ENCODE measurements at regions not wholly inside any gene's neighbourhood (a gene's known extent, or its start where the extent isn't known, plus 50 kb on each side); places are given as distances from the start of the nearest gene placed in this dataset.

DNA sequence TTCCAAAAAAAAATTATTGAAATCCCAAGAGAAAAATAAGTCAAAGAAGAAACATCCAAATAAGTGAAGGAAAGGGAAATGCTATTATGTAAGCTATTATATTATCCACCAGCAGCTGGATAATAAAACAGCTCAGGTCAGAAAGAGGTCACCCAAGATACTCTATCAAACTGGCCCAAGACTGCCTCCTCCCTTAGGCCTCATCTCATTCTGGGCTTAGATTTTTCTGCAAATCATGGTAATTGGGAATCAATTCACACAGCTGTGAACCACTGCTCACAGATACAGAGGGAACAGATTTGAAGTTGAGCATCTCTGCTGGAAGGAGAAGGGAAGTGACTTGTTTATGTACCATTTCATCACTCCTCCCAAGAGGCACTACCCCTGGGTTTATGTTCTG lies 294.6 kb upstream of the DPPA4 start:
- intact Hi-C loops (cut with micrococcal nuclease): no loop called here
- H3K36me3 ChIP-seq (ENCODE audit: control insufficient read depth, insufficient read depth, low read length): no peaks in the 10 kb centered on the region

DNA sequence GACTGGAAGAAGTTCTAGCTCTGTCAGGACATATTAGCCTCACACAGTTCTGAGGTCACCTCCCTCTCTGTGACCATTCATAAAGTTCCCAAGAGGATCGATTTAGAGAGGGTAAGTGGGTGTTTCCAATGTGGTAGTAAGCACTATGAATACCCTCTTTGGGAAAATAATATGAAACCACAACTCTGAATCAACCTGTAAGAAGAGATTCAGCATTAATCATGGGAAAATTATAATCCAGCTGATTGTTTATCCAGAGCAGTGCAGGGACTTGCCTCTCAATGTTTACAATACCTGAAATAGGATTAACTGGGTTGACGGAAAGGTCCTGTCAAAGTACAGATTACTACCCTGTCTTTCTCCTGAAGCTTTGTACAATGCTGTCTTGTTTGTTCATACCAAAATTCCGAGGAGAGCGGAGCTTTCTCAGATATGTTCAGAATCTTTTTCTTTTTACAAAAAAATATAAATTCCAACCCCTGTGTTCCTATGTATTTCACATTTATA lies 302.9 kb upstream of the DPPA4 start:
- Mint-ChIP-seq H3K4me3 (no peak overlapping the region), H3K36me3 (no peaks in the 10 kb centered on the region), H3K9me3 (peaks cover 2 to 6% of the 10 kb centered on the region in 2 donors), H3K27ac (no peak overlapping the region), H3K4me1 (no peaks in the 10 kb centered on the region), H3K27me3 (ENCODE audit: low read depth in 2 of 2) (no peaks in the 10 kb centered on the region)
- intact Hi-C loops (cut with micrococcal nuclease): no loop called here
- Histone ChIP-seq H3K27ac (ENCODE audit: low read length) (no peak overlapping the region), H3K9me3 (ENCODE audit: control insufficient read depth, insufficient read depth, low read length) (no peaks in the 10 kb centered on the region), H3K4me1 (ENCODE audit: control insufficient read depth, insufficient read depth, low read length) (no peaks in the 10 kb centered on the region), H3K4me3 (ENCODE audit: low read length) (no peak overlapping the region), H3K27me3 (ENCODE audit: control insufficient read depth, insufficient read depth, low read length) (no peaks in the 10 kb centered on the region), H3K36me3 (ENCODE audit: control insufficient read depth, insufficient read depth, low read length) (no peaks in the 10 kb centered on the region)
- TF ChIP-seq, protein P1, sequence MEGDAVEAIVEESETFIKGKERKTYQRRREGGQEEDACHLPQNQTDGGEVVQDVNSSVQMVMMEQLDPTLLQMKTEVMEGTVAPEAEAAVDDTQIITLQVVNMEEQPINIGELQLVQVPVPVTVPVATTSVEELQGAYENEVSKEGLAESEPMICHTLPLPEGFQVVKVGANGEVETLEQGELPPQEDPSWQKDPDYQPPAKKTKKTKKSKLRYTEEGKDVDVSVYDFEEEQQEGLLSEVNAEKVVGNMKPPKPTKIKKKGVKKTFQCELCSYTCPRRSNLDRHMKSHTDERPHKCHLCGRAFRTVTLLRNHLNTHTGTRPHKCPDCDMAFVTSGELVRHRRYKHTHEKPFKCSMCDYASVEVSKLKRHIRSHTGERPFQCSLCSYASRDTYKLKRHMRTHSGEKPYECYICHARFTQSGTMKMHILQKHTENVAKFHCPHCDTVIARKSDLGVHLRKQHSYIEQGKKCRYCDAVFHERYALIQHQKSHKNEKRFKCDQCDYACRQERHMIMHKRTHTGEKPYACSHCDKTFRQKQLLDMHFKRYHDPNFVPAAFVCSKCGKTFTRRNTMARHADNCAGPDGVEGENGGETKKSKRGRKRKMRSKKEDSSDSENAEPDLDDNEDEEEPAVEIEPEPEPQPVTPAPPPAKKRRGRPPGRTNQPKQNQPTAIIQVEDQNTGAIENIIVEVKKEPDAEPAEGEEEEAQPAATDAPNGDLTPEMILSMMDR (IDR thresholded peaks at IDR 0.05): no peak
- DNase-seq: no peak
- ATAC-seq: no peak
- 94% methylated on average over 3 of the region's 4 CpGs for WGBS (ENCODE audit: insufficient coverage)

More for the DNA sequence above, 294.6 kb upstream of the DPPA4 start:
- no peak for ATAC-seq
- Histone ChIP-seq H3K27ac (ENCODE audit: low read length) (no peak overlapping the region), H3K4me1 (ENCODE audit: control insufficient read depth, insufficient read depth, low read length) (no peaks in the 10 kb centered on the region), H3K27me3 (ENCODE audit: control insufficient read depth, insufficient read depth, low read length) (no peaks in the 10 kb centered on the region), H3K4me3 (ENCODE audit: low read length) (no peak overlapping the region), H3K9me3 (ENCODE audit: control insufficient read depth, insufficient read depth, low read length) (no peaks in the 10 kb centered on the region)
- Mint-ChIP-seq H3K9me3 (peaks cover 0 to 12% of the 10 kb centered on the region in 2 donors), H3K4me3 (no peak overlapping the region), H3K27ac (no peak overlapping the region), H3K27me3 (ENCODE audit: low read depth in 2 of 2) (no peaks in the 10 kb centered on the region), H3K36me3 (no peaks in the 10 kb centered on the region), H3K4me1 (no peaks in the 10 kb centered on the region)
- DNase-seq: no peak
- TF ChIP-seq, protein P1 (IDR thresholded peaks at IDR 0.05): no peak

DNA sequence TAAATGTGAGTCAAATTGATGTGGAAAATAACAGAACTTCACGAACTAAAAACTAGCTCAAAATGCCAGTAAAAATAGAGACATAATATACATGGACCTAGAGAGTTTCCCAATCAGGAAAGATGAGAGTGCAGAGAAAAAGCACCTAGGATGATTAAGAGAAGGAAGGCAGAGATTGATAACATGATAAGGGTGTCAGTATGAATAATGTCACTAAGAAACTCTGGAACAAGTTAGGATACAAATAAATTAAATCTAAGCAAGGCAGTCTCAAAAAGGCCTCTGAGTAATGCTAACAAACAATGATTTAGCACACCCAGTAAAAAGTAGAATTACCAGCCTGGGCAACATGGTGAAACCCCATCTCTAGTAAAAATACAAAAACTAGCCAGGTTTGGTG lies 304.7 kb upstream of the DPPA4 start:
- no peak for ATAC-seq
- Mint-ChIP-seq H3K4me1 (no peaks in the 10 kb centered on the region), H3K36me3 (no peaks in the 10 kb centered on the region), H3K9me3 (peaks cover 2 to 6% of the 10 kb centered on the region in 2 donors), H3K27ac (no peak overlapping the region), H3K27me3 (ENCODE audit: low read depth in 2 of 2) (no peaks in the 10 kb centered on the region), H3K4me3 (no peak overlapping the region)
- Histone ChIP-seq H3K4me3 (ENCODE audit: low read length) (no peak overlapping the region), H3K27ac (ENCODE audit: low read length) (no peak overlapping the region), H3K36me3 (ENCODE audit: control insufficient read depth, insufficient read depth, low read length) (no peaks in the 10 kb centered on the region), H3K27me3 (ENCODE audit: control insufficient read depth, insufficient read depth, low read length) (no peaks in the 10 kb centered on the region), H3K4me1 (ENCODE audit: control insufficient read depth, insufficient read depth, low read length) (no peaks in the 10 kb centered on the region), H3K9me3 (ENCODE audit: control insufficient read depth, insufficient read depth, low read length) (no peaks in the 10 kb centered on the region)
- TF ChIP-seq, protein P1 (IDR thresholded peaks at IDR 0.05): no peak
- DNase-seq: no peak
- no CpG with 5 or more reads among the region's 1 CpG for WGBS (ENCODE audit: insufficient coverage)
- intact Hi-C loops (cut with micrococcal nuclease): no loop called here

DNA sequence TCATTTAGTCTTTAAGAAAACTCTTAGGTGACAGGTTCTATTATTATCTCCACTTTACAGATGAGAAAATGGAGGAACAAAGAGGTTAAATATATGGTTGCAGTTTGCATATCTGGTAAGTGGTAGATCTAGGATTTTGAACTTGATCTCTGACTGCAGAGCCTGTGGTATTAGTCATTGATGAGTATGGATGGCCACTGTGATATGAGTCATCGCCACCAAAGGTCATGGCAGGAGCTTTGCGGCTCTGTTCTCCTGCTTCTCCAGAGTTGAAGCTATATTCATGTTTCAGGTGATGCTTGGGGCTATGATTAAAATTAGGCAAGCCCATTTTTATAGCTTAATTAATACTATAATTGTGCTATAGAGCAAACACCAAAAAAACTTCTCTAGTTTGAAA lies 306.2 kb upstream of the DPPA4 start:
- no peak for DNase-seq
- no peak overlapping the region for H3K27ac ChIP-seq (ENCODE audit: low read length)
- H3K4me1 Mint-ChIP-seq: no peaks in the 10 kb centered on the region
- H3K4me1 ChIP-seq (ENCODE audit: control insufficient read depth, insufficient read depth, low read length): no peaks in the 10 kb centered on the region
- no peak for ATAC-seq
- 84% methylated on average over 2 of the region's 2 CpGs for WGBS (ENCODE audit: insufficient coverage)
- no peaks in the 10 kb centered on the region for H3K9me3 ChIP-seq (ENCODE audit: control insufficient read depth, insufficient read depth, low read length)
- TF ChIP-seq, protein P1 (IDR thresholded peaks at IDR 0.05): no peak
- no peak overlapping the region for H3K4me3 ChIP-seq (ENCODE audit: low read length)
- no peak overlapping the region for H3K4me3 Mint-ChIP-seq
- H3K27me3 ChIP-seq (ENCODE audit: control insufficient read depth, insufficient read depth, low read length): no peaks in the 10 kb centered on the region
- H3K9me3 Mint-ChIP-seq: peaks cover 2 to 4% of the 10 kb centered on the region in 2 donors
- no peak overlapping the region for H3K27ac Mint-ChIP-seq
- intact Hi-C loops (cut with micrococcal nuclease): no loop called here
- H3K36me3 ChIP-seq (ENCODE audit: control insufficient read depth, insufficient read depth, low read length): no peaks in the 10 kb centered on the region
- no peaks in the 10 kb centered on the region for H3K36me3 Mint-ChIP-seq
- H3K27me3 Mint-ChIP-seq (ENCODE audit: low read depth in 2 of 2): no peaks in the 10 kb centered on the region
